Fibroblast of pulmonary artery (primary cell): ENCODE measurements at regions not wholly inside any gene's neighbourhood (a gene's known extent, or its start where the extent isn't known, plus 50 kb on each side); places are given as distances from the start of the nearest gene placed in this dataset.

ENCODE experiments used
- DNase-seq: peaks from one replicate; pipeline ENCODE4 v3.0.0-alpha.2; 2010; ENCODE audit warnings: low read depth
- H3K4me3 ChIP-seq: replicated peaks from 2 replicates; pipeline ENCODE4 v1.5.1; 2011; ENCODE audit warnings: low read depth, mild to moderate bottlenecking, control low read depth, low read length, moderate library complexity
- TF ChIP-seq, protein P1 (sequence below): IDR thresholded peaks from 2 replicates; pipeline ENCODE4 v1.5.1; 2011; ENCODE audit warnings: mild to moderate bottlenecking, control low read depth, low read length, inconsistent platforms; ENCODE audit errors: missing control alignments

DNA sequence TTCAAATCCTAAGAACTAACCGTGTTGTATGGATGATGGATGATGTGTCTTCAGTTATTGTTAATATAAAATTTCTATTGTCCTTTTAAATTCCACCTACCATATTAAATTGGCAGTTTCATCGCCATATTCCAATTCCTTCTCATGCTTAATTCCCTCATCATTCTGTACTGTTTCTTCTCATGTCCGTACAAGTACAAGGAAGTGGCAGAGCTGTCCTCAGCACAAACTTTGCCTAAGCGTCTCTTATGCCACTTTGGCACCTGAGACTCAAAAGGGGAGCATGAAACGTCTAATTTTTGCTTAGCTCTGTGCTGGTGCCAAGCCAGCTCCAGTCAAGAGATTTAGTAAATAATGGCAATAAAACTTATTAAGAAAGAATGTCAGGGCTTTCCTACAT lies 158.2 kb upstream of the LAMA2 start:
- TF ChIP-seq, protein P1, sequence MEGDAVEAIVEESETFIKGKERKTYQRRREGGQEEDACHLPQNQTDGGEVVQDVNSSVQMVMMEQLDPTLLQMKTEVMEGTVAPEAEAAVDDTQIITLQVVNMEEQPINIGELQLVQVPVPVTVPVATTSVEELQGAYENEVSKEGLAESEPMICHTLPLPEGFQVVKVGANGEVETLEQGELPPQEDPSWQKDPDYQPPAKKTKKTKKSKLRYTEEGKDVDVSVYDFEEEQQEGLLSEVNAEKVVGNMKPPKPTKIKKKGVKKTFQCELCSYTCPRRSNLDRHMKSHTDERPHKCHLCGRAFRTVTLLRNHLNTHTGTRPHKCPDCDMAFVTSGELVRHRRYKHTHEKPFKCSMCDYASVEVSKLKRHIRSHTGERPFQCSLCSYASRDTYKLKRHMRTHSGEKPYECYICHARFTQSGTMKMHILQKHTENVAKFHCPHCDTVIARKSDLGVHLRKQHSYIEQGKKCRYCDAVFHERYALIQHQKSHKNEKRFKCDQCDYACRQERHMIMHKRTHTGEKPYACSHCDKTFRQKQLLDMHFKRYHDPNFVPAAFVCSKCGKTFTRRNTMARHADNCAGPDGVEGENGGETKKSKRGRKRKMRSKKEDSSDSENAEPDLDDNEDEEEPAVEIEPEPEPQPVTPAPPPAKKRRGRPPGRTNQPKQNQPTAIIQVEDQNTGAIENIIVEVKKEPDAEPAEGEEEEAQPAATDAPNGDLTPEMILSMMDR: no peak
- no peak for DNase-seq
- no peak overlapping the region for H3K4me3 ChIP-seq

GRCh38 chr6:128723667-128724066 lies 159.3 kb upstream of the LAMA2 start:
- TF ChIP-seq, protein P1: no peak
- no peak for DNase-seq
- no peak overlapping the region for H3K4me3 ChIP-seq

DNA sequence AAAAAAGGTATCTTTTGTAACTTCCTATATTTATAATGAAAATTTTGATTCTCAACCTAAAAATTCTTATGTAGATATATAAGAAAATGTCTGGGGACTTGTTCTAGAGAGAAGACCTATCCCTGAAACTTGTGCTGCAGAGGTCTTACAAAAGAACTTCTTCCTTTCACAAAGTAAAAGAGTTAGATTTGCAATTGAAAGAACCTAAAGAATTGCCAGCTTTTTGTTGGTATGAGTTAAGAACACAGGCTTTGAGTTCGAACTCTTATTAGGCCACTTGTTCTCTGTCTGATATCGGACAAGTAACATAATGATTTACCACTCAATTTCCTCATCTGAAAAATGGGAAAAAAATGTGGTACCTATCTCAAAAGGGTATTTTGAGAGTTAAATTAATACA lies 162.0 kb upstream of the LAMA2 start:
- DNase-seq: no peak
- no peak overlapping the region for H3K4me3 ChIP-seq
- TF ChIP-seq, protein P1: no peak

GRCh38 chr6:128719786-128720185 lies 163.2 kb upstream of the LAMA2 start:
- DNase-seq: no peak
- H3K4me3 ChIP-seq: no peak overlapping the region
- TF ChIP-seq, protein P1: no peak

GRCh38 chr6:128713461-128713860 lies 169.5 kb upstream of the LAMA2 start:
- H3K4me3 ChIP-seq: no peak overlapping the region
- DNase-seq: peak; percentile 11
- TF ChIP-seq, protein P1: no peak

- DNase-seq: no peak
Observed at GRCh38 chr6:128712898-128713297, 170.0 kb upstream of the LAMA2 start.

GRCh38 chr6:128711149-128711548 lies 171.8 kb upstream of the LAMA2 start:
- no peak for DNase-seq
- no peak overlapping the region for H3K4me3 ChIP-seq
- TF ChIP-seq, protein P1: no peak

More at GRCh38 chr6:128712898-128713297, 170.0 kb upstream of the LAMA2 start:
- TF ChIP-seq, protein P1: no peak
- no peak overlapping the region for H3K4me3 ChIP-seq
